Type B pancreatic cell (in vitro differentiated cells): ENCODE measurements at regions not wholly inside any gene's neighbourhood (a gene's known extent, or its start where the extent isn't known, plus 50 kb on each side); places are given as distances from the start of the nearest gene placed in this dataset.

Experiments
- DNase-seq: peaks from one replicate; pipeline ENCODE4 v3.0.0; 2021; ENCODE audit warnings: mixed read lengths; ENCODE audit not compliant: unreplicated experiment; ENCODE audit errors: extremely low spot score
- H3K27ac Mint-ChIP-seq: 2 replicates; pipeline ENCODE4 v1.8.0; 2021; ENCODE audit warnings: mild to moderate bottlenecking, mixed read lengths
- H3K27me3 Mint-ChIP-seq: 2 replicates; pipeline ENCODE4 v1.8.0; 2021; ENCODE audit warnings: mixed read lengths
- H3K36me3 Mint-ChIP-seq: 2 replicates; pipeline ENCODE4 v1.8.0; 2021; ENCODE audit warnings: mixed read lengths
- H3K4me1 Mint-ChIP-seq: one replicate; pipeline ENCODE4 v1.8.0; 2021; ENCODE audit warnings: mixed read lengths; ENCODE audit not compliant: unreplicated experiment
- H3K4me3 Mint-ChIP-seq: 2 replicates; pipeline ENCODE4 v1.8.0; 2021; ENCODE audit warnings: mild to moderate bottlenecking, mixed read lengths
- H3K9me3 Mint-ChIP-seq: 2 replicates; pipeline ENCODE4 v1.8.0; 2021; ENCODE audit warnings: mixed read lengths
- CTCF ChIP-seq: fragments of 200-600 bp; sonication (generic); conservative IDR thresholded peaks from 2 replicates; pipeline ENCODE4 v1.5.0; 2021; ENCODE audit warnings: antibody characterized with exemption, mild to moderate bottlenecking

GRCh38 chr1:242836423-242836822, 311.9 kb upstream of the PLD5 start:
- Mint-ChIP-seq H3K27ac (no peak overlapping the region), H3K4me1 (no peaks in the 10 kb centered on the region), H3K27me3 (no peaks in the 10 kb centered on the region), H3K9me3 (no peaks in the 10 kb centered on the region), H3K4me3 (no peak overlapping the region), H3K36me3 (no peaks in the 10 kb centered on the region)
- no peak for DNase-seq
- TF ChIP-seq CTCF, result no peak

GRCh38 chr1:242828828-242829227, 304.3 kb upstream of the PLD5 start:
- Mint-ChIP-seq H3K36me3 (no peaks in the 10 kb centered on the region), H3K9me3 (no peaks in the 10 kb centered on the region), H3K4me1 (no peaks in the 10 kb centered on the region), H3K4me3 (no peak overlapping the region), H3K27me3 (peaks cover 8% of the 10 kb centered on the region), H3K27ac (no peak overlapping the region)
- TF ChIP-seq CTCF, result no peak
- no peak for DNase-seq

- H3K4me1 Mint-ChIP-seq, result no peaks in the 10 kb centered on the region
- TF ChIP-seq CTCF, result no peak
- H3K4me3 Mint-ChIP-seq, result no peak overlapping the region
- DNase-seq, result no peak
- peaks cover 8% of the 10 kb centered on the region for H3K27me3 Mint-ChIP-seq
- H3K9me3 Mint-ChIP-seq, result no peaks in the 10 kb centered on the region
- no peak overlapping the region for H3K27ac Mint-ChIP-seq
- H3K36me3 Mint-ChIP-seq, result no peaks in the 10 kb centered on the region
Observed at GRCh38 chr1:242828199-242828598, 303.7 kb upstream of the PLD5 start.

GRCh38 chr1:242827538-242827937, 303.0 kb upstream of the PLD5 start:
- H3K9me3 Mint-ChIP-seq, result no peaks in the 10 kb centered on the region
- H3K4me1 Mint-ChIP-seq, result no peaks in the 10 kb centered on the region
- DNase-seq, result no peak
- no peak for TF ChIP-seq CTCF
- no peaks in the 10 kb centered on the region for H3K36me3 Mint-ChIP-seq
- peaks cover 8% of the 10 kb centered on the region for H3K27me3 Mint-ChIP-seq
- H3K27ac Mint-ChIP-seq, result no peak overlapping the region
- H3K4me3 Mint-ChIP-seq, result no peak overlapping the region

GRCh38 chr1:242826701-242827336, 302.3 kb upstream of the PLD5 start:
- Mint-ChIP-seq H3K4me1 (no peaks in the 10 kb centered on the region), H3K9me3 (no peaks in the 10 kb centered on the region), H3K27me3 (peaks cover 8% of the 10 kb centered on the region), H3K4me3 (no peak overlapping the region), H3K27ac (no peak overlapping the region), H3K36me3 (no peaks in the 10 kb centered on the region)
- DNase-seq, result no peak
- TF ChIP-seq CTCF, result no peak

- Mint-ChIP-seq H3K36me3 (no peaks in the 10 kb centered on the region), H3K9me3 (no peaks in the 10 kb centered on the region), H3K4me1 (no peaks in the 10 kb centered on the region), H3K4me3 (no peak overlapping the region), H3K27me3 (peaks cover 3% of the 10 kb centered on the region), H3K27ac (peak overlapping the region; percentile 66)
- no peak for DNase-seq
- TF ChIP-seq CTCF, result no peak
Observed at GRCh38 chr1:242824435-242824834, 299.9 kb upstream of the PLD5 start.
